Prostate gland (tissue), 2 donors: ENCODE measurements at regions not wholly inside any gene's neighbourhood (a gene's known extent, or its start where the extent isn't known, plus 50 kb on each side); places are given as distances from the start of the nearest gene placed in this dataset.

Experiments used
- POLR2A ChIP-seq: fragments of 450-650 bp; IDR thresholded peaks from one replicate; pipeline ENCODE4 v1.6.1; 2016; ENCODE audit warnings: antibody characterized with exemption, mild to moderate bottlenecking
- TF ChIP-seq, protein P1 (sequence below), 4 experiments: fragments of 200-600 bp in 2 of 4; fragments of 450-650 bp in 2 of 4; sonication (generic) in 2 of 4; IDR thresholded peaks; 1 replicate in 3 of 4; 2 replicates in 1 of 4; pipeline ENCODE4 v1.5.1; 2016 to 2019; ENCODE audit warnings: antibody characterized with exemption in 4 of 4, mild to moderate bottlenecking in 2 of 4, moderate library complexity in 2 of 4

DNA sequence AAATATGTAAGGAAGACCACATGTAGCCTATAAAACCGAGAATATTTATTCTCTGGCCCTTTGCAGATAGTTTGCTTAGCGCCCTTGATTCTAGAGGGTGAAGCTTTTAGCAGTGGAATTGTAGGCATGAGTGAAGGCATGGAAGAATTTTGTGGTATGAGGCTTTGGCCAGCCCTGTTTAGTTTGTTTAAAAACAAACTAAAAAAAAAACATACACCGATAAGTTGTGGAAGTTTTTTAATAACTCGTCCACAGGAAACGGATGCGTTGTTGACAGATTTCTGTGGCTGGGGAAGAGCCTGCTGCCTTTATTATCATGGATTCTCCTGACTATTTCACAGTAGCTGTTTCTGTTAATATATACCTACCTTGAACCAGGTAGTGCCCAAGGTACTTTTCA, 194.7 kb upstream of the LNX1 start:
- TF ChIP-seq, protein P1, sequence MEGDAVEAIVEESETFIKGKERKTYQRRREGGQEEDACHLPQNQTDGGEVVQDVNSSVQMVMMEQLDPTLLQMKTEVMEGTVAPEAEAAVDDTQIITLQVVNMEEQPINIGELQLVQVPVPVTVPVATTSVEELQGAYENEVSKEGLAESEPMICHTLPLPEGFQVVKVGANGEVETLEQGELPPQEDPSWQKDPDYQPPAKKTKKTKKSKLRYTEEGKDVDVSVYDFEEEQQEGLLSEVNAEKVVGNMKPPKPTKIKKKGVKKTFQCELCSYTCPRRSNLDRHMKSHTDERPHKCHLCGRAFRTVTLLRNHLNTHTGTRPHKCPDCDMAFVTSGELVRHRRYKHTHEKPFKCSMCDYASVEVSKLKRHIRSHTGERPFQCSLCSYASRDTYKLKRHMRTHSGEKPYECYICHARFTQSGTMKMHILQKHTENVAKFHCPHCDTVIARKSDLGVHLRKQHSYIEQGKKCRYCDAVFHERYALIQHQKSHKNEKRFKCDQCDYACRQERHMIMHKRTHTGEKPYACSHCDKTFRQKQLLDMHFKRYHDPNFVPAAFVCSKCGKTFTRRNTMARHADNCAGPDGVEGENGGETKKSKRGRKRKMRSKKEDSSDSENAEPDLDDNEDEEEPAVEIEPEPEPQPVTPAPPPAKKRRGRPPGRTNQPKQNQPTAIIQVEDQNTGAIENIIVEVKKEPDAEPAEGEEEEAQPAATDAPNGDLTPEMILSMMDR (IDR thresholded peaks at IDR 0.05) = no peak
- TF ChIP-seq POLR2A = no peak
